NB4 (cell line): ENCODE measurements at regions not wholly inside any gene's neighbourhood (a gene's known extent, or its start where the extent isn't known, plus 50 kb on each side); places are given as distances from the start of the nearest gene placed in this dataset.

Experiments
- CTCF ChIP-seq: IDR thresholded peaks from one replicate; pipeline ENCODE4 v1.5.1; 2012; ENCODE audit warnings: low read depth, low read length
- POLR2A ChIP-seq: IDR thresholded peaks from 2 replicates; pipeline ENCODE4 v1.6.1; 2011; ENCODE audit warnings: mild to moderate bottlenecking; ENCODE audit not compliant: insufficient read length; ENCODE audit errors: extremely low read depth

GRCh38 chr4:126058596-126058995 is 743.8 kb downstream of the FAT4 start:
- TF ChIP-seq CTCF (no peak), POLR2A (no peak)
